ENCODE measurements at regions not wholly inside any gene's neighbourhood (a gene's known extent, or its start where the extent isn't known, plus 50 kb on each side); places are given as distances from the start of the nearest gene placed in this dataset.
"Not testable (repeated sequence)": the region's sequence is repeated elsewhere in the genome, so short reads cannot be mapped to it uniquely, and the experiment has no call there.

- TF ChIP-seq POLR2AphosphoS5 (IDR thresholded peaks at IDR 0.05) (no peak), POLR2A (IDR thresholded peaks at IDR 0.05) (no peak), CTCF (IDR thresholded peaks at IDR 0.05) (no peak), EP300 (IDR thresholded peaks at IDR 0.05) (no peak)
- 0 to 40% methylated on average over 1 of the region's 1 CpG for WGBS, 2 donors (ENCODE audit: low coverage in 1 of 2)
- no peaks in the 10 kb centered on the region for H3K36me3 ChIP-seq
- H3K9me3 ChIP-seq, result no peaks in the 10 kb centered on the region
- H3K27ac ChIP-seq, result no peak overlapping the region
- ATAC-seq, result no peak
- no peaks in the 10 kb centered on the region for H3K27me3 ChIP-seq
- no peaks in the 10 kb centered on the region for H3K4me1 ChIP-seq
- no peak overlapping the region for H3K4me3 ChIP-seq
These were observed 672.6 kb downstream of the MAFB start for GRCh38 chr20:40016392-40016791.

GRCh38 chr20:40012026-40012425 is 677.0 kb downstream of the MAFB start:
- H3K4me3 ChIP-seq, H3K9me3 ChIP-seq, ATAC-seq, H3K36me3 ChIP-seq, H3K4me1 ChIP-seq, H3K27me3 ChIP-seq, H3K27ac ChIP-seq: not testable (repeated sequence)
- 97 to 100% methylated on average over 3 to 4 of the region's 5 CpGs for WGBS, 2 donors (ENCODE audit: low coverage in 1 of 2)

DNA sequence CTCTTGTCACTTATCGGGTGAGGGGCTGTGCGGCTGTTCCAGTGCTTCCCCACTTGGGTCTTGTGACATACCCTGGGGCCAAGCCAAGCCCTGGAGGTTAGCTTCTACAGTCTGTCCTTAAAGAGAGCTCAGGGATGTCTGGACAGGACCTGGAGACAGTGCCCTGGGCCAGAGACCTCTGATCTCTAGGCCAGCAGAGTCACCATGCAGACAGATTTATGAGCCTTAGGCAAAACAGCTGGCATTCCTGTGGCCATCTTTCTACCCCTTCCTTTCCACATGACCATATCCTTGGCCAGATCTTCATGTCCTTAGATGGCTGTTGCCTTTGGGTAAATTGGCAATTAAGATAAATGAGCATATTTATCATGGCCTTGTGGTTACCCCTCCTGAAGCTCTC is 678.6 kb downstream of the MAFB start:
- H3K9me3 ChIP-seq, result no peaks in the 10 kb centered on the region
- H3K4me3 ChIP-seq, result no peak overlapping the region
- no peaks in the 10 kb centered on the region for H3K4me1 ChIP-seq
- TF ChIP-seq POLR2A (IDR thresholded peaks at IDR 0.05) (no peak), POLR2AphosphoS5 (IDR thresholded peaks at IDR 0.05) (no peak)
- no peak for ATAC-seq
- H3K36me3 ChIP-seq, result no peaks in the 10 kb centered on the region
- H3K27me3 ChIP-seq, result no peaks in the 10 kb centered on the region
- WGBS, 2 donors (ENCODE audit: low coverage in 1 of 2), result no CpG with 5 or more reads among the region's 2 CpGs
- no peak overlapping the region for H3K27ac ChIP-seq

DNA sequence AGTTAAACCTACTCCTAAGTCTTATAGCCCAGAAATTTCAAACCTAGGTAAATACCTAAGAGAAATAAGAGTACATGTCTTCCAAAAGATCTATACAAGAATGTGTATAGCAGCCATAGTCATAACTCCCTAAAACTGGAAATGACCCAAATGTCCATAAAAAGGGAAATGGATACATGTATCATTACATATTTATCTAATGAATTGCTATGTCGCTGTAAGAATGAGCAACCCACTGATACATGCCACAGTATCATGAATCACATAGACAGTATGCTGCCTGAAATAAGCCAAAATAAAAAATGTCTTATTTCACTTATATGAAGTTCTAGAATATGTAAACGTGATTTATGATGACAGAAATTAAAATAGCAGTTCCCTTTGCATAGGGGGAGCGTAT is 679.5 kb downstream of the MAFB start:
- ATAC-seq, result no peak
- Histone ChIP-seq H3K36me3 (no peaks in the 10 kb centered on the region), H3K27me3 (no peaks in the 10 kb centered on the region), H3K27ac (no peak overlapping the region), H3K4me1 (no peaks in the 10 kb centered on the region), H3K9me3 (no peaks in the 10 kb centered on the region), H3K4me3 (no peak overlapping the region)
- TF ChIP-seq EP300 (IDR thresholded peaks at IDR 0.05) (no peak), POLR2A (IDR thresholded peaks at IDR 0.05) (no peak), POLR2AphosphoS5 (IDR thresholded peaks at IDR 0.05) (no peak), CTCF (IDR thresholded peaks at IDR 0.05) (no peak)
- 61 to 63% methylated on average over 3 of the region's 3 CpGs for WGBS, 2 donors (ENCODE audit: low coverage in 1 of 2)

DNA sequence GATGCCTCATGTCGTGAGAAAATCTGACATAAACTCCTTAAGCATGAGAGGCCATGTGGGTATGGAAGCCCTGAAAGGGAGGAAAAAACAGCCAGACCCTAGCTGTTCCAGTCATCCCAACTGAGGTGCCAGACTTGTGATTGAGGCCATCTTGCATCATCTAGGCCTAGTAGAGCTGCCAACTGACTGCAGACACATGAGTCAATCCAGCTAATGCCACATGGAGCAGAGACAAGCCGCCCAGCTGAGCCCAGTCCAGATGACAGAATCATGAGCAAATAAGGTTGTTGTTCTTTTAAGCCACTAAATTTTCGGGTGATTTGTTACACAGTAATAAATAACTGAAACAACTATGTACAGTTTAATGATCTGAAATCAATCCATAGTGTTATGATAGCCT is 680.9 kb downstream of the MAFB start:
- no peak for TF ChIP-seq POLR2AphosphoS5 (IDR thresholded peaks at IDR 0.05)
- no peak for TF ChIP-seq POLR2A (IDR thresholded peaks at IDR 0.05)
- no peak for TF ChIP-seq CTCF (IDR thresholded peaks at IDR 0.05)
- TF ChIP-seq EP300 (IDR thresholded peaks at IDR 0.05), result no peak
- Histone ChIP-seq H3K9me3 (no peaks in the 10 kb centered on the region), H3K27ac (no peak overlapping the region), H3K4me3 (no peak overlapping the region), H3K36me3 (no peaks in the 10 kb centered on the region), H3K4me1 (no peaks in the 10 kb centered on the region), H3K27me3 (no peaks in the 10 kb centered on the region)
- ATAC-seq, result no peak
- WGBS, 2 donors (ENCODE audit: low coverage in 1 of 2), result 51 to 93% methylated on average over 2 to 3 of the region's 3 CpGs

- Histone ChIP-seq H3K36me3 (no peaks in the 10 kb centered on the region), H3K4me1 (no peaks in the 10 kb centered on the region), H3K27ac (no peak overlapping the region), H3K4me3 (no peak overlapping the region), H3K9me3 (no peaks in the 10 kb centered on the region), H3K27me3 (no peaks in the 10 kb centered on the region)
- TF ChIP-seq POLR2A (IDR thresholded peaks at IDR 0.05) (no peak), POLR2AphosphoS5 (IDR thresholded peaks at IDR 0.05) (no peak), CTCF (IDR thresholded peaks at IDR 0.05) (no peak), EP300 (IDR thresholded peaks at IDR 0.05) (no peak)
- no peak for ATAC-seq
- 44% methylated on average over 1 of the region's 1 CpG; no CpG with 5 or more reads in 1 of the 2 donors for WGBS, 2 donors (ENCODE audit: low coverage in 1 of 2)
These were observed 682.7 kb downstream of the MAFB start for GRCh38 chr20:40006168-40006860.

- not testable (repeated sequence) for H3K9me3 ChIP-seq, H3K27me3 ChIP-seq, ATAC-seq, H3K4me1 ChIP-seq, H3K27ac ChIP-seq, H3K36me3 ChIP-seq, H3K4me3 ChIP-seq
- WGBS, 2 donors (ENCODE audit: low coverage in 1 of 2), result 81 to 100% methylated on average over 1 to 2 of the region's 2 CpGs
These were observed 684.9 kb downstream of the MAFB start for GRCh38 chr20:40004092-40004491.
